ENCODE measurements at regions not wholly inside any gene's neighbourhood (a gene's known extent, or its start where the extent isn't known, plus 50 kb on each side); places are given as distances from the start of the nearest gene placed in this dataset.

GRCh38 chr13:84031120-84031519 is 148.8 kb upstream of the SLITRK1 start:
- TF ChIP-seq POLR2A (IDR thresholded peaks at IDR 0.05) (no peak), CTCF (IDR thresholded peaks at IDR 0.05) (no peak), EP300 (IDR thresholded peaks at IDR 0.05) (no peak)

All from tibial nerve (tissue), 4 donors.